Coronary artery (tissue), 2 donors: ENCODE measurements at regions not wholly inside any gene's neighbourhood (a gene's known extent, or its start where the extent isn't known, plus 50 kb on each side); places are given as distances from the start of the nearest gene placed in this dataset.

Experiments
- DNase-seq: peaks from one replicate; pipeline ENCODE4 v3.0.0-alpha.2; 2017; ENCODE audit warnings: low spot score
- H3K27ac ChIP-seq, 2 donors: fragments of 200-600 bp; sonication (generic); one replicate each; pipeline ENCODE4 v1.5.1; 2016 to 2019
- H3K4me3 ChIP-seq: fragments of 200-600 bp; sonication (generic); 2 replicates; pipeline ENCODE4 v1.5.1; 2016; ENCODE audit warnings: mild to moderate bottlenecking, moderate library complexity
- CTCF ChIP-seq: fragments of 200-600 bp; sonication (generic); IDR thresholded peaks from one replicate; pipeline ENCODE4 v1.5.1; 2019; ENCODE audit warnings: antibody characterized with exemption

GRCh38 chr2:103808814-103809213 lies 1045.1 kb upstream of the POU3F3 start:
- no peak for TF ChIP-seq CTCF
- no peak overlapping the region for H3K27ac ChIP-seq
- DNase-seq, result no peak
- no peak overlapping the region for H3K4me3 ChIP-seq

- H3K27ac ChIP-seq, result no peak overlapping the region
- no peak overlapping the region for H3K4me3 ChIP-seq
- no peak for TF ChIP-seq CTCF
- no peak for DNase-seq
These were observed 1044.5 kb upstream of the POU3F3 start for GRCh38 chr2:103809415-103809814.

- H3K4me3 ChIP-seq, result no peak overlapping the region
- no peak for TF ChIP-seq CTCF
- no peak overlapping the region for H3K27ac ChIP-seq
- DNase-seq, result no peak
These were observed 1043.9 kb upstream of the POU3F3 start for GRCh38 chr2:103809941-103810441.

GRCh38 chr2:103810875-103811274 lies 1043.0 kb upstream of the POU3F3 start:
- TF ChIP-seq CTCF, result no peak
- Histone ChIP-seq H3K27ac (no peak overlapping the region), H3K4me3 (no peak overlapping the region)
- DNase-seq, result no peak

- TF ChIP-seq CTCF, result no peak
- no peak for DNase-seq
- no peak overlapping the region for H3K4me3 ChIP-seq
- no peak overlapping the region for H3K27ac ChIP-seq
These were observed 1039.9 kb upstream of the POU3F3 start for GRCh38 chr2:103814016-103814415.

- no peak overlapping the region for H3K4me3 ChIP-seq
- no peak overlapping the region for H3K27ac ChIP-seq
- TF ChIP-seq CTCF, result no peak
- DNase-seq, result no peak
These were observed 1038.2 kb upstream of the POU3F3 start for GRCh38 chr2:103815731-103816130.

- no peak for DNase-seq
These were observed 1036.2 kb upstream of the POU3F3 start for GRCh38 chr2:103817746-103818145.

More at GRCh38 chr2:103817746-103818145, 1036.2 kb upstream of the POU3F3 start:
- H3K4me3 ChIP-seq, result no peak overlapping the region
- no peak overlapping the region for H3K27ac ChIP-seq
- TF ChIP-seq CTCF, result no peak
